CD4-positive, alpha-beta T cell (primary cell): ENCODE measurements at regions not wholly inside any gene's neighbourhood (a gene's known extent, or its start where the extent isn't known, plus 50 kb on each side); places are given as distances from the start of the nearest gene placed in this dataset.

Experiments used
- ATAC-seq: fragments of 200-7000 bp; cut with Tn5 transposase; one replicate; pipeline ENCODE4 v1.10.0; 2022; ENCODE audit warnings: mild to moderate bottlenecking; ENCODE audit not compliant: poor library complexity
- CTCF ChIA-PET: fragments of 350-600 bp; sonication (Branson Sonifier 250); formaldehyde crosslinking; loops from one replicate; lab custom pipeline; 2021; ENCODE audit warnings: antibody characterized with exemption, inconsistent platforms; lab: Charles Lee
- POLR2A ChIA-PET: fragments of 350-600 bp; sonication (Branson Sonifier 250); formaldehyde crosslinking; loops from one replicate; lab custom pipeline; 2021; ENCODE audit warnings: antibody characterized with exemption, inconsistent platforms; lab: Charles Lee
- DNase-seq, 14 experiments: peaks; one replicate each; pipeline ENCODE4 v3.0.0-alpha.2; 2013 to 2020; ENCODE audit warnings: mixed read lengths in 2 of 14
- H3K27ac ChIP-seq, 2 donors: one replicate each; pipeline versions ENCODE4 v1.5.1 to v1.7.0; 2013; ENCODE audit warnings: low read length in 2 of 2, low read depth in 1 of 2, mild to moderate bottlenecking in 1 of 2
- H3K27me3 ChIP-seq, 2 experiments: 1 replicate in 1 of 2; 2 replicates in 1 of 2; pipeline versions ENCODE4 v1.6.1 to v1.7.0; 2013; ENCODE audit warnings: low read length in 2 of 2, control low read depth in 1 of 2, mild to moderate bottlenecking in 1 of 2, moderate library complexity in 1 of 2; ENCODE audit not compliant: insufficient read depth in 2 of 2, control insufficient read depth in 1 of 2
- H3K36me3 ChIP-seq: one replicate; pipeline ENCODE4 v1.6.1; 2013; ENCODE audit warnings: low read length, control low read depth; ENCODE audit not compliant: insufficient read depth
- H3K4me1 ChIP-seq: one replicate; pipeline ENCODE4 v1.6.1; 2013; ENCODE audit warnings: low read length, control low read depth; ENCODE audit not compliant: insufficient read depth
- H3K4me3 ChIP-seq: one replicate; pipeline ENCODE4 v1.5.1; 2013; ENCODE audit warnings: mild to moderate bottlenecking, low read length, moderate library complexity
- H3K9me3 ChIP-seq, 2 experiments: 1 replicate in 1 of 2; 2 replicates in 1 of 2; pipeline versions ENCODE4 v1.6.1 to v1.7.0; 2013; ENCODE audit warnings: low read length in 2 of 2, mild to moderate bottlenecking in 2 of 2, control low read depth in 1 of 2, moderate library complexity in 1 of 2; ENCODE audit not compliant: control insufficient read depth in 1 of 2, insufficient read depth in 1 of 2
- H3K27ac Mint-ChIP-seq: one replicate; pipeline ENCODE4 v1.8.0; 2020; ENCODE audit warnings: mixed read lengths
- H3K27me3 Mint-ChIP-seq: one replicate; pipeline ENCODE4 v1.8.0; 2021; ENCODE audit warnings: mixed read lengths
- H3K36me3 Mint-ChIP-seq: one replicate; pipeline ENCODE4 v1.8.0; 2021; ENCODE audit warnings: low read depth, mixed read lengths
- H3K4me1 Mint-ChIP-seq: one replicate; pipeline ENCODE4 v1.8.0; 2021; ENCODE audit warnings: low read depth, mixed read lengths
- H3K4me3 Mint-ChIP-seq: one replicate; pipeline ENCODE4 v1.8.0; 2020; ENCODE audit warnings: mild to moderate bottlenecking, mixed read lengths
- H3K9me3 Mint-ChIP-seq: one replicate; pipeline ENCODE4 v1.8.0; 2020; ENCODE audit warnings: mixed read lengths
- CTCF ChIP-seq: fragments of 200-600 bp; IDR thresholded peaks from one replicate; pipeline ENCODE4 v1.8.0; 2022; ENCODE audit warnings: antibody characterized with exemption, mild to moderate bottlenecking
- intact Hi-C, 2 experiments: fragments of 100-400 bp; cut with DNase I in 1 of 2; cut with micrococcal nuclease in 1 of 2; formaldehyde crosslinking; loops; one replicate each; pipeline versions ENCODE4 v1.15.1 to v1.9.0; 2023 to 2025; cut with DNase I, micrococcal nuclease

GRCh38 chr11:26839911-26840698 lies 118.2 kb upstream of the SLC5A12 start:
- H3K36me3 Mint-ChIP-seq, result no peaks in the 10 kb centered on the region
- H3K27me3 ChIP-seq, result no peaks in the 10 kb centered on the region
- H3K9me3 ChIP-seq, result no peaks in the 10 kb centered on the region
- no peak overlapping the region for H3K4me3 Mint-ChIP-seq
- no peaks in the 10 kb centered on the region for H3K27me3 Mint-ChIP-seq
- H3K4me3 ChIP-seq, result no peak overlapping the region
- H3K4me1 ChIP-seq, result no peaks in the 10 kb centered on the region
- no peak overlapping the region for H3K27ac Mint-ChIP-seq
- DNase-seq, result no peak
- ChIA-PET POLR2A (no interaction called here), CTCF (no interaction called here)
- intact Hi-C loops, result no loop called here
- H3K27ac ChIP-seq, result no peak overlapping the region
- peaks cover 3% of the 10 kb centered on the region for H3K9me3 Mint-ChIP-seq
- H3K36me3 ChIP-seq, result no peaks in the 10 kb centered on the region
- no peak for TF ChIP-seq CTCF
- H3K4me1 Mint-ChIP-seq, result no peaks in the 10 kb centered on the region
- no peak for ATAC-seq

- no peak for TF ChIP-seq CTCF
- no peak overlapping the region for H3K27ac ChIP-seq
- H3K9me3 ChIP-seq, result no peaks in the 10 kb centered on the region
- H3K4me3 ChIP-seq, result no peak overlapping the region
- Mint-ChIP-seq H3K36me3 (no peaks in the 10 kb centered on the region), H3K9me3 (peaks cover 8% of the 10 kb centered on the region), H3K27me3 (no peaks in the 10 kb centered on the region), H3K4me3 (no peak overlapping the region), H3K4me1 (no peaks in the 10 kb centered on the region), H3K27ac (no peak overlapping the region)
- POLR2A ChIA-PET, result no interaction called here
- H3K4me1 ChIP-seq, result no peaks in the 10 kb centered on the region
- no peak for DNase-seq
- intact Hi-C loops, result no loop called here
- CTCF ChIA-PET, result no interaction called here
- no peaks in the 10 kb centered on the region for H3K36me3 ChIP-seq
- H3K27me3 ChIP-seq, result no peaks in the 10 kb centered on the region
- ATAC-seq, result no peak
Observed at GRCh38 chr11:26841818-26842473, 120.1 kb upstream of the SLC5A12 start.

GRCh38 chr11:26842478-26843282 lies 120.8 kb upstream of the SLC5A12 start:
- no peaks in the 10 kb centered on the region for H3K36me3 Mint-ChIP-seq
- peaks cover 8% of the 10 kb centered on the region for H3K9me3 Mint-ChIP-seq
- ChIA-PET POLR2A (no interaction called here), CTCF (no interaction called here)
- no peak overlapping the region for H3K27ac ChIP-seq
- DNase-seq (no peak), ATAC-seq (no peak)
- no peak overlapping the region for H3K4me3 Mint-ChIP-seq
- H3K4me3 ChIP-seq, result no peak overlapping the region
- H3K9me3 ChIP-seq, result no peaks in the 10 kb centered on the region
- no peaks in the 10 kb centered on the region for H3K4me1 Mint-ChIP-seq
- no peaks in the 10 kb centered on the region for H3K27me3 ChIP-seq
- no peaks in the 10 kb centered on the region for H3K4me1 ChIP-seq
- no peak for TF ChIP-seq CTCF
- no peaks in the 10 kb centered on the region for H3K36me3 ChIP-seq
- intact Hi-C loops, result no loop called here
- no peaks in the 10 kb centered on the region for H3K27me3 Mint-ChIP-seq
- no peak overlapping the region for H3K27ac Mint-ChIP-seq
